Suprapubic skin (tissue), 4 donors: ENCODE measurements at regions not wholly inside any gene's neighbourhood (a gene's known extent, or its start where the extent isn't known, plus 50 kb on each side); places are given as distances from the start of the nearest gene placed in this dataset.

Experiments used
- POLR2A ChIP-seq, 2 donors: fragments of 450-650 bp; IDR thresholded peaks; one replicate each; pipeline ENCODE4 v1.6.1; 2017; ENCODE audit warnings: antibody characterized with exemption in 2 of 2, mild to moderate bottlenecking in 2 of 2, moderate library complexity in 2 of 2
- POLR2AphosphoS5 ChIP-seq, 3 donors: sonication (generic); formaldehyde crosslinking; IDR thresholded peaks; one replicate each; pipeline ENCODE4 v1.6.1; 2017; ENCODE audit warnings: antibody characterized with exemption in 3 of 3
- TF ChIP-seq, protein P1 (sequence below), 2 donors: fragments of 200-600 bp in 1 of 2; fragments of 450-650 bp in 1 of 2; sonication (generic) in 1 of 2; IDR thresholded peaks; one replicate each; pipeline ENCODE4 v1.5.1; 2016 to 2019; ENCODE audit warnings: antibody characterized with exemption in 2 of 2, mild to moderate bottlenecking in 1 of 2, moderate library complexity in 1 of 2

- TF ChIP-seq POLR2A (IDR thresholded peaks at IDR 0.05) (no peak), POLR2AphosphoS5 (IDR thresholded peaks at IDR 0.05) (no peak)
- TF ChIP-seq, protein P1, sequence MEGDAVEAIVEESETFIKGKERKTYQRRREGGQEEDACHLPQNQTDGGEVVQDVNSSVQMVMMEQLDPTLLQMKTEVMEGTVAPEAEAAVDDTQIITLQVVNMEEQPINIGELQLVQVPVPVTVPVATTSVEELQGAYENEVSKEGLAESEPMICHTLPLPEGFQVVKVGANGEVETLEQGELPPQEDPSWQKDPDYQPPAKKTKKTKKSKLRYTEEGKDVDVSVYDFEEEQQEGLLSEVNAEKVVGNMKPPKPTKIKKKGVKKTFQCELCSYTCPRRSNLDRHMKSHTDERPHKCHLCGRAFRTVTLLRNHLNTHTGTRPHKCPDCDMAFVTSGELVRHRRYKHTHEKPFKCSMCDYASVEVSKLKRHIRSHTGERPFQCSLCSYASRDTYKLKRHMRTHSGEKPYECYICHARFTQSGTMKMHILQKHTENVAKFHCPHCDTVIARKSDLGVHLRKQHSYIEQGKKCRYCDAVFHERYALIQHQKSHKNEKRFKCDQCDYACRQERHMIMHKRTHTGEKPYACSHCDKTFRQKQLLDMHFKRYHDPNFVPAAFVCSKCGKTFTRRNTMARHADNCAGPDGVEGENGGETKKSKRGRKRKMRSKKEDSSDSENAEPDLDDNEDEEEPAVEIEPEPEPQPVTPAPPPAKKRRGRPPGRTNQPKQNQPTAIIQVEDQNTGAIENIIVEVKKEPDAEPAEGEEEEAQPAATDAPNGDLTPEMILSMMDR (IDR thresholded peaks at IDR 0.05) = no peak
Observed at GRCh38 chr16:7216719-7217118, 115.9 kb upstream of the RBFOX1 start.
